D721Med (cell line): ENCODE measurements at regions not wholly inside any gene's neighbourhood (a gene's known extent, or its start where the extent isn't known, plus 50 kb on each side); places are given as distances from the start of the nearest gene placed in this dataset.

Experiments used
- DNase-seq: peaks from one replicate; pipeline ENCODE4 v3.0.0; 2011; ENCODE audit warnings: low spot score; ENCODE audit not compliant: insufficient read length
- FAIRE-seq: peaks from 2 replicates; lab custom pipeline; 2011; peaks lifted over from hg19 to GRCh38; lab: Jason Lieb, UNC
- CTCF ChIP-seq: IDR thresholded peaks from 2 replicates; pipeline ENCODE4 v1.5.1; 2012; ENCODE audit warnings: mild to moderate bottlenecking, control low read depth; ENCODE audit not compliant: insufficient read depth; ENCODE audit errors: missing control alignments

- no peak for DNase-seq
- no peak for TF ChIP-seq CTCF
- no peak for FAIRE-seq
These were observed 433.2 kb upstream of the RGS6 start for GRCh38 chr14:71499018-71499417.

GRCh38 chr14:71507681-71508080 is 424.5 kb upstream of the RGS6 start:
- FAIRE-seq: no peak
- DNase-seq: no peak

GRCh38 chr14:71508901-71509300 is 423.3 kb upstream of the RGS6 start:
- no peak for FAIRE-seq
- TF ChIP-seq CTCF: no peak
- no peak for DNase-seq

More at GRCh38 chr14:71507681-71508080, 424.5 kb upstream of the RGS6 start:
- no peak for TF ChIP-seq CTCF

- DNase-seq (no peak), FAIRE-seq (no peak)
- TF ChIP-seq CTCF: no peak
These were observed 421.1 kb upstream of the RGS6 start for GRCh38 chr14:71511152-71511551.

- no peak for FAIRE-seq
- DNase-seq: no peak
- TF ChIP-seq CTCF: no peak
These were observed 417.0 kb upstream of the RGS6 start for GRCh38 chr14:71514941-71515919.

- no peak for TF ChIP-seq CTCF
- no peak for FAIRE-seq
- no peak for DNase-seq
These were observed 410.7 kb upstream of the RGS6 start for GRCh38 chr14:71521238-71522135.
